CD1c-positive myeloid dendritic cell (primary cell): ENCODE measurements at regions not wholly inside any gene's neighbourhood (a gene's known extent, or its start where the extent isn't known, plus 50 kb on each side); places are given as distances from the start of the nearest gene placed in this dataset.
"Not testable (repeated sequence)": the region's sequence is repeated elsewhere in the genome, so short reads cannot be mapped to it uniquely, and the experiment has no call there.

Source experiments
- DNase-seq: peaks from one replicate; pipeline ENCODE4 v3.0.0-alpha.2; 2016; ENCODE audit errors: extremely low spot score

GRCh38 chr11:122202161-122202950 lies 86.3 kb upstream of the BLID start:
- DNase-seq = no peak

GRCh38 chr11:122201106-122201505 lies 85.1 kb upstream of the BLID start:
- no peak for DNase-seq

GRCh38 chr11:122199661-122200060 lies 83.6 kb upstream of the BLID start:
- no peak for DNase-seq

- no peak for DNase-seq
These were observed 82.4 kb upstream of the BLID start for GRCh38 chr11:122198291-122198983.

GRCh38 chr11:122197066-122197987 lies 81.3 kb upstream of the BLID start:
- no peak for DNase-seq

- DNase-seq = no peak
These were observed 79.8 kb upstream of the BLID start for GRCh38 chr11:122195790-122196189.

- DNase-seq = not testable (repeated sequence)
These were observed 78.0 kb upstream of the BLID start for GRCh38 chr11:122193881-122194480.

- DNase-seq = no peak
These were observed 77.4 kb upstream of the BLID start for GRCh38 chr11:122193457-122193856.

- DNase-seq = no peak
These were observed 76.7 kb upstream of the BLID start for GRCh38 chr11:122192634-122193255.

GRCh38 chr11:122190768-122191167 lies 74.8 kb upstream of the BLID start:
- no peak for DNase-seq

GRCh38 chr11:122189229-122189628 lies 73.2 kb upstream of the BLID start:
- DNase-seq = no peak

GRCh38 chr11:122187373-122188165 lies 71.6 kb upstream of the BLID start:
- no peak for DNase-seq

GRCh38 chr11:122186439-122187080 lies 70.5 kb upstream of the BLID start:
- DNase-seq = peak; percentile 3

GRCh38 chr11:122183933-122184332 lies 67.9 kb upstream of the BLID start:
- no peak for DNase-seq

- no peak for DNase-seq
These were observed 65.9 kb upstream of the BLID start for GRCh38 chr11:122181893-122182292.

- no peak for DNase-seq
These were observed 65.4 kb upstream of the BLID start for GRCh38 chr11:122181372-122181771.

- DNase-seq = no peak
These were observed 64.2 kb upstream of the BLID start for GRCh38 chr11:122179961-122180834.

GRCh38 chr11:122178795-122179194 lies 62.8 kb upstream of the BLID start:
- DNase-seq = no peak

- DNase-seq = no peak
These were observed 61.2 kb upstream of the BLID start for GRCh38 chr11:122177238-122177637.
